ENCODE measurements at regions not wholly inside any gene's neighbourhood (a gene's known extent, or its start where the extent isn't known, plus 50 kb on each side); places are given as distances from the start of the nearest gene placed in this dataset.

DNA sequence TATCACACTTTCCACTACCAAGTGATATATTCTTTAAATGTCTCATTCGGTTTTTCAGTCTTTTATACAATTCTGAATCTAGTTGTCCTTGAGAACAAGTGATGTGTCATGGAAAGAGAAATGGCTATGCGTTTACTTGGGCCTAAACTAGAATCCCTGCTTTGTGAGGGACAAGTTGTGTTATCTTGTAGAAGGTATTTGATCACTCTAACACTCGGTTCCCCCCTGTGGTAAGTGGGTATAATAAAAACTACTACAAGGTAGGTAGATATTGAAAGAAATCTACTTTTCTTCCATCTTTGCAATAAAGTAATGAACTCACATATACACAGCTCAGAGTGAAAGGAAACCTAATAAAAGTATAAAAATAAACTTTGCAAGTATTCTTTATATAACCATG is 108.9 kb downstream of the MANEA start:
- Histone ChIP-seq H3K4me1 (ENCODE audit: control insufficient read depth, insufficient read depth, low read length) (no peaks in the 10 kb centered on the region), H3K9ac (ENCODE audit: control insufficient read depth, insufficient read depth, low read length) (no peak overlapping the region), H3K4me2 (ENCODE audit: control insufficient read depth, insufficient read depth) (no peak overlapping the region), H3K36me3 (ENCODE audit: control insufficient read depth in 2 of 2, insufficient read depth in 2 of 2, low read length in 1 of 2) (no peaks in the 10 kb centered on the region), H3K27me3 (replicated peaks in 1 of 2; ENCODE audit: control insufficient read depth in 2 of 2, insufficient read depth in 2 of 2, low read length in 1 of 2) (no peaks in the 10 kb centered on the region; a peak in 1 of 4 replicates), H4K20me1 (ENCODE audit: control insufficient read depth, insufficient read depth) (no peaks in the 10 kb centered on the region), H2AFZ (ENCODE audit: control insufficient read depth, low read depth, low read length) (no peak overlapping the region), H3K79me2 (ENCODE audit: control insufficient read depth, insufficient read depth, low read length) (no peaks in the 10 kb centered on the region), H3K27ac (ENCODE audit: control insufficient read depth, insufficient read depth) (no peak overlapping the region), H3K4me3 (no peak overlapping the region), H3K9me3 (replicated peaks; ENCODE audit: control insufficient read depth, insufficient read depth, low read length) (no peaks in the 10 kb centered on the region)
- 38% methylated on average over 3 of the region's 3 CpGs for WGBS (ENCODE audit: insufficient coverage, insufficient replicate concordance, low lambda C conversion rate, missing lambda C conversion rate)
- ChIA-PET RAD21 (ENCODE audit: unreplicated experiment) (no interaction called here), POLR2A (no interaction called here), SMC1A (ENCODE audit: uncharacterized antibody, unreplicated experiment) (interaction anchor here (0.8 kb wide), 1 partner anchor 15 kb away, joined by 3 read pairs; no protein-coding TSS in a partner anchor), CTCF (no interaction called here)
- intact Hi-C loops (cut with micrococcal nuclease; ENCODE audit: unreplicated experiment), result no loop called here
- ATAC-seq, result no peak
- no peak for DNase-seq (ENCODE audit: low read depth, low spot score)
- no peak for FAIRE-seq
- TF ChIP-seq, protein P1, sequence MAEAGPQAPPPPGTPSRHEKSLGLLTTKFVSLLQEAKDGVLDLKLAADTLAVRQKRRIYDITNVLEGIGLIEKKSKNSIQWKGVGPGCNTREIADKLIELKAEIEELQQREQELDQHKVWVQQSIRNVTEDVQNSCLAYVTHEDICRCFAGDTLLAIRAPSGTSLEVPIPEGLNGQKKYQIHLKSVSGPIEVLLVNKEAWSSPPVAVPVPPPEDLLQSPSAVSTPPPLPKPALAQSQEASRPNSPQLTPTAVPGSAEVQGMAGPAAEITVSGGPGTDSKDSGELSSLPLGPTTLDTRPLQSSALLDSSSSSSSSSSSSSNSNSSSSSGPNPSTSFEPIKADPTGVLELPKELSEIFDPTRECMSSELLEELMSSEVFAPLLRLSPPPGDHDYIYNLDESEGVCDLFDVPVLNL (IDR thresholded peaks at IDR 0.05; ENCODE audit: low read depth, low read length), result no peak
- no TSS peak for BruUV-seq (replicated peaks)
- in situ Hi-C loops (cut with MboI), result no loop called here

GRCh38 chr6:95686895-95687294 is 109.6 kb downstream of the MANEA start:
- FAIRE-seq (no peak), ATAC-seq (no peak), DNase-seq (ENCODE audit: low read depth, low spot score) (no peak)
- ChIA-PET SMC1A (ENCODE audit: uncharacterized antibody, unreplicated experiment) (interaction anchor here (0.8 kb wide), 1 partner anchor 14 kb away, joined by 3 read pairs; no protein-coding TSS in a partner anchor), CTCF (interaction anchor here (0.8 kb wide), 1 partner anchor 10 kb away, joined by 3 read pairs; no protein-coding TSS in a partner anchor), RAD21 (ENCODE audit: unreplicated experiment) (no interaction called here), POLR2A (no interaction called here)
- 91% methylated on average over 1 of the region's 1 CpG for WGBS (ENCODE audit: insufficient coverage, insufficient replicate concordance, low lambda C conversion rate, missing lambda C conversion rate)
- no peak overlapping the region for H3K27ac ChIP-seq (ENCODE audit: control insufficient read depth, insufficient read depth)
- no peaks in the 10 kb centered on the region for H4K20me1 ChIP-seq (ENCODE audit: control insufficient read depth, insufficient read depth)
- H3K9me3 ChIP-seq (replicated peaks; ENCODE audit: control insufficient read depth, insufficient read depth, low read length), result no peaks in the 10 kb centered on the region
- no peaks in the 10 kb centered on the region; a peak in 1 of 4 replicates for H3K27me3 ChIP-seq (replicated peaks in 1 of 2; ENCODE audit: control insufficient read depth in 2 of 2, insufficient read depth in 2 of 2, low read length in 1 of 2)
- TF ChIP-seq CHD1 (IDR thresholded peaks at IDR 0.05; ENCODE audit: low read depth, low read length), result no peak
- TF ChIP-seq MEF2B (IDR thresholded peaks at IDR 0.05; ENCODE audit: partially characterized antibody, poor library complexity, severe bottlenecking), result no peak
- TF ChIP-seq SUZ12 (IDR thresholded peaks at IDR 0.05; ENCODE audit: unreplicated experiment), result no peak
- TF ChIP-seq POLR2AphosphoS2 (IDR thresholded peaks at IDR 0.05; ENCODE audit: low read depth, low read length), result no peak
- TF ChIP-seq SREBF2 (IDR thresholded peaks at IDR 0.05; ENCODE audit: low read length), result no peak
- no peak for TF ChIP-seq MYB (IDR thresholded peaks at IDR 0.05; ENCODE audit: borderline replicate concordance, low read depth, low read length)
- no peak overlapping the region for H2AFZ ChIP-seq (ENCODE audit: control insufficient read depth, low read depth, low read length)
- in situ Hi-C loops (cut with MboI) (no loop called here), intact Hi-C loops (cut with micrococcal nuclease; ENCODE audit: unreplicated experiment) (no loop called here)
- H3K4me1 ChIP-seq (ENCODE audit: control insufficient read depth, insufficient read depth, low read length), result no peaks in the 10 kb centered on the region
- no peak overlapping the region for H3K4me3 ChIP-seq
- H3K4me2 ChIP-seq (ENCODE audit: control insufficient read depth, insufficient read depth), result no peak overlapping the region
- no TSS peak for BruUV-seq (replicated peaks)
- H3K9ac ChIP-seq (ENCODE audit: control insufficient read depth, insufficient read depth, low read length), result no peak overlapping the region
- no peaks in the 10 kb centered on the region for H3K79me2 ChIP-seq (ENCODE audit: control insufficient read depth, insufficient read depth, low read length)
- no peaks in the 10 kb centered on the region for H3K36me3 ChIP-seq (ENCODE audit: control insufficient read depth in 2 of 2, insufficient read depth in 2 of 2, low read length in 1 of 2)

Measured in GM12878 (cell line).